ENCODE measurements at regions not wholly inside any gene's neighbourhood (a gene's known extent, or its start where the extent isn't known, plus 50 kb on each side); places are given as distances from the start of the nearest gene placed in this dataset.

DNA sequence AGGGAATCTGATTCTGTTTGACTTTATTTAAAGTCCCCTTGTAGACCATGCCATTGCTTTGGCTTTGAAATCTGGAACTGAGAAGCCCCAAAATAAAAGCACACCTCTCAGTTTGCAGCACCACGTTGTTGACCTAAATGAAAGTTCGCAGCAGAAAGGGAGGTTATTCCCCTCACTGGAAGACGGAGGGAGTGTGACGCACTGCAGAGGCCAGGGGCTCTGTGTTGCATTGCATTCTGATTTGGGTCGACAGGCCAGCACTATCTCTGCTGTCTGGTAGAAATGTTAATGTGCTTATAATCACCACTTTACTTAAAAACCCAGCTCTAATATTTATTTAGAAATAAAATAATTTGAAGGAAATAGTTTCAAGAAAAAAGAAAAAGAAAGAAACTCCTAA is 675.2 kb upstream of the NR5A2 start:
- DNase-seq, result no peak
- no peaks in the 10 kb centered on the region for H3K36me3 ChIP-seq

DNA sequence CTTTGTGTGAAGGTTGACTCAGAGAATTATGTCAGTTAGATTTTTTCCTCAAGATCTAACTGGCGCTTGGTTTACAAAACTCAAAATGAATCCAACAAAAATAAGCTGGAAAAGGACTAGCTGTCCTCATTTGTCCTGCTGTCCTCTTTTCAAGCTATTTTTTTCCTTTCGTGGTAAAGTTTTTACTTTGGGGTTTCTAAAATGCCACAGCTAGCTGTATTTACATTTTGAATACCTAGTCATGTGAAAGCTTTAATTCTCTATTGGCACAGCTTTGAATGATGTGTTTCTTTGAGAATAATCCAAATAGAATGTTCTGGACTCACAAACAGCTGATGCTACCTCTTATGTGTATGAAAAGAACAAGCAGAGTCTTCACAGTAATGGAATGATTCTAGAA is 673.6 kb upstream of the NR5A2 start:
- intact Hi-C loops (cut with DNase I), result no loop called here
- H3K36me3 ChIP-seq, result no peaks in the 10 kb centered on the region
- TF ChIP-seq, protein P1, sequence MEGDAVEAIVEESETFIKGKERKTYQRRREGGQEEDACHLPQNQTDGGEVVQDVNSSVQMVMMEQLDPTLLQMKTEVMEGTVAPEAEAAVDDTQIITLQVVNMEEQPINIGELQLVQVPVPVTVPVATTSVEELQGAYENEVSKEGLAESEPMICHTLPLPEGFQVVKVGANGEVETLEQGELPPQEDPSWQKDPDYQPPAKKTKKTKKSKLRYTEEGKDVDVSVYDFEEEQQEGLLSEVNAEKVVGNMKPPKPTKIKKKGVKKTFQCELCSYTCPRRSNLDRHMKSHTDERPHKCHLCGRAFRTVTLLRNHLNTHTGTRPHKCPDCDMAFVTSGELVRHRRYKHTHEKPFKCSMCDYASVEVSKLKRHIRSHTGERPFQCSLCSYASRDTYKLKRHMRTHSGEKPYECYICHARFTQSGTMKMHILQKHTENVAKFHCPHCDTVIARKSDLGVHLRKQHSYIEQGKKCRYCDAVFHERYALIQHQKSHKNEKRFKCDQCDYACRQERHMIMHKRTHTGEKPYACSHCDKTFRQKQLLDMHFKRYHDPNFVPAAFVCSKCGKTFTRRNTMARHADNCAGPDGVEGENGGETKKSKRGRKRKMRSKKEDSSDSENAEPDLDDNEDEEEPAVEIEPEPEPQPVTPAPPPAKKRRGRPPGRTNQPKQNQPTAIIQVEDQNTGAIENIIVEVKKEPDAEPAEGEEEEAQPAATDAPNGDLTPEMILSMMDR (IDR thresholded peaks at IDR 0.05), result no peak
- TF ChIP-seq POLR2A (IDR thresholded peaks at IDR 0.05), result no peak
- WGBS, 2 donors, result 32 to 57% methylated on average over 2 of the region's 2 CpGs
- H3K27ac ChIP-seq, result no peak overlapping the region
- no peak for DNase-seq
- no peak overlapping the region for H3K4me3 ChIP-seq
- H3K9me3 ChIP-seq, result no peaks in the 10 kb centered on the region
- H3K27me3 ChIP-seq, result no peaks in the 10 kb centered on the region
- H3K4me1 ChIP-seq, result no peaks in the 10 kb centered on the region

More for the DNA sequence above, 675.2 kb upstream of the NR5A2 start:
- no peak overlapping the region for H3K27ac ChIP-seq
- TF ChIP-seq POLR2A (IDR thresholded peaks at IDR 0.05), result no peak
- TF ChIP-seq, protein P1 (IDR thresholded peaks at IDR 0.05), result no peak
- no peaks in the 10 kb centered on the region for H3K9me3 ChIP-seq
- H3K4me3 ChIP-seq, result no peak overlapping the region
- 54 to 61% methylated on average over 5 of the region's 5 CpGs for WGBS, 2 donors
- intact Hi-C loops (cut with DNase I), result no loop called here
- no peaks in the 10 kb centered on the region for H3K4me1 ChIP-seq
- no peaks in the 10 kb centered on the region for H3K27me3 ChIP-seq

DNA sequence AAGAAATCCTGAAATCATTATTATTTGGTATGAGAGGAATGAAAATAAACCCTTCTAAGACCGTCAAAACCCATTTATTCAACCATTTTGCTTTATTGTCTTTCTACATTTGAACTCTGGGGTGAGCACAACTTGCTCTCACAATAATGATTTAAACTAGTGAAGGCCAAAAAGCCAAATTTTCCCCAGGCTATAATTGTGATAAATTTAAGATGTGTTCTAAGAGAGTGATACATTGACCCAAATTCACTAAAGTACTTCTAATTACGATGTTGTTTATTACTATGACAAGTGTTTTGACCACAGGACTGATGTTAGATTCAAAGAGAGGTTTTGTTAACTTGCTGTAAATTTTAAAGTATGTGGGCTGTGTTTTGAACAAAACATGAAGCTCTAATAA is 670.9 kb upstream of the NR5A2 start:
- H3K9me3 ChIP-seq, result no peaks in the 10 kb centered on the region
- intact Hi-C loops (cut with DNase I), result no loop called here
- no peak overlapping the region for H3K27ac ChIP-seq
- no peaks in the 10 kb centered on the region for H3K27me3 ChIP-seq
- no peaks in the 10 kb centered on the region for H3K4me1 ChIP-seq
- no peak overlapping the region for H3K4me3 ChIP-seq
- no peaks in the 10 kb centered on the region for H3K36me3 ChIP-seq
- WGBS, 2 donors, result 46 to 75% methylated on average over 2 of the region's 2 CpGs
- TF ChIP-seq, protein P1 (IDR thresholded peaks at IDR 0.05), result no peak
- no peak for TF ChIP-seq POLR2A (IDR thresholded peaks at IDR 0.05)
- DNase-seq, result no peak

DNA sequence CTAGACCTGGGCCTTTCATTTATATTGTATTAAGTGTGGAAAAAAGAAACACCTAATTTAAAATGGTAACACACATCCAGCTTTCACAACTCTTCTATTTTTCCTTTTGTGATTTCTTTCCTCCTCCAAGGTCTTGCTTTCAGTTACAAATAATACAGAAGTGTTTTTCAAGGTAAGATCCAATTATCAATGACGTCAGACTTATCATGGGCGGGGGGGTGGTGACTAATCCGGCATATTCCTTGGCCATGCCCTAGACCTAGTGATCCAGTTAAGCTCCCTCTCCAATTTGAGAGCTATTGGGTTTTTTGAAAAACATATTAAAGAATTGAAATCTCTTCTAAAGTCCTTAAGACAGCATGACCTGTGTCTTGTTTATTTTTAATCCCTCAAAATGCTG is 669.9 kb upstream of the NR5A2 start:
- Histone ChIP-seq H3K27me3 (no peaks in the 10 kb centered on the region), H3K4me3 (no peak overlapping the region), H3K36me3 (no peaks in the 10 kb centered on the region), H3K4me1 (no peaks in the 10 kb centered on the region), H3K9me3 (no peaks in the 10 kb centered on the region), H3K27ac (no peak overlapping the region)
- DNase-seq, result no peak
- 67 to 71% methylated on average over 3 of the region's 3 CpGs for WGBS, 2 donors
- TF ChIP-seq POLR2A (IDR thresholded peaks at IDR 0.05), result no peak
- TF ChIP-seq, protein P1 (IDR thresholded peaks at IDR 0.05), result no peak
- intact Hi-C loops (cut with DNase I), result no loop called here

DNA sequence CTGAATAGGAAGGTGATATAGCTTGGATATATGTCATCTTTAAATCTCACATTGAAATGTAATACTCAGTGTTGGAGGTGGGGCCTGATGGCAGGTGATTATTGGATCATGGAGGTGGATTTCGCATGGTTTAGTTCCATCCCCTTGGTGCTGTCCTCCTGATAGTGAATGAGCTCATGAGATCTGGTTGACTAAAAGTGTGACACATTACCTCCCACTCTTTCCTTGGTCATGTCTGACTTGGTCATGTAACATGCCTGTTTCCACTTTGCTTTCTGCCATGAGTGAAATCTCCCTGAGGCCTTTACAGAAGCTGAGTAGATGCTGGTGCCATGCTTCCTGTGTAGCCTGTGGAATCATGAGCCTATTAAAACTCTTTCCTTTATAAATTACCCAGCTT is 664.5 kb upstream of the NR5A2 start:
- no peaks in the 10 kb centered on the region for H3K4me1 ChIP-seq
- H3K4me3 ChIP-seq, result no peak overlapping the region
- H3K9me3 ChIP-seq, result no peaks in the 10 kb centered on the region
- H3K36me3 ChIP-seq, result no peaks in the 10 kb centered on the region
- no peaks in the 10 kb centered on the region for H3K27me3 ChIP-seq
- H3K27ac ChIP-seq, result no peak overlapping the region
- WGBS, 2 donors, result 69 to 93% methylated on average over 1 of the region's 1 CpG
- no peak for DNase-seq
- TF ChIP-seq, protein P1 (IDR thresholded peaks at IDR 0.05), result no peak
- TF ChIP-seq POLR2A (IDR thresholded peaks at IDR 0.05), result no peak
- intact Hi-C loops (cut with DNase I), result no loop called here
